Hypothalamus (tissue), 51 donors: ENCODE measurements at regions not wholly inside any gene's neighbourhood (a gene's known extent, or its start where the extent isn't known, plus 50 kb on each side); places are given as distances from the start of the nearest gene placed in this dataset.
A peak's percentile ranks its signal among the peaks of the same experiment; 100 is the strongest.
"Not testable (repeated sequence)": the region's sequence is repeated elsewhere in the genome, so short reads cannot be mapped to it uniquely, and the experiment has no call there.

Source experiments
- DNase-seq, 51 donors: peaks; one replicate each; lab custom pipeline; 2025; lab: John Stamatoyannopoulos, UW

DNA sequence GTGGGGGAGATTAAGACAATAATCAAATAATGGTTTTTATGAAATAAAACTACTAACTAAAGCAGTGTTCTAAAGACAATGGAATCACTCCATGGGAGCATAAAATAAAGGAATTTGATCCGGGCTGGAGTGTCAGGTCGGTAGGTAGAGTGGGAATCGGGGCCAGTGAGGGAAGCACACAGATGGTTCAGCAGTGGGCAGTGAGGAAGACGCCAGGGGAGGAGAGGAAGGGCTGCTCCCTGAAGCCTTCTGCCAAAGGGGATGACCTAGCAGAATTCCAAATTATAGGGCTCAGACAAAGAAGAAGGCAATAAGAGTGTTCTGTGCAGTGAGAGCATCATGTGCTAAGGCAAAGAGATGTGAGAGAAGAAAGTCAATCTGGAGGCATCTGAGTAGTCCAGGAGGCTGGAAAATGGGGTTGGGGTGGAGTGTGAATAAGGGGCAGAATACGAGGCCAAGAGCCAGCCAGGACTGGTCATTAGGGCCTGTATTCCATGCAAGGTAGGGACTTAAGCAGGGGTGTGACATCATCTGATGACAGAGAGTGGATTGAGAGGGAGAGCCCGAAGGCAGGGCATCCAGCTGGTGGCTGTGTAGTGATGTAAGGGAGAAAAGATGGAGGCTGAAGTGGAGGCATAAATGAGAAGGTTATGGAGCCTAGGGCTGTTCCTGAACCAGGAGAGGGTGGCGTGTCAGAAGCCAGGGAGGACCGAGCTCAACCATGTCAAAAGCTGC is 137.6 kb downstream of the COPRS start:
- DNase-seq, result no peak

DNA sequence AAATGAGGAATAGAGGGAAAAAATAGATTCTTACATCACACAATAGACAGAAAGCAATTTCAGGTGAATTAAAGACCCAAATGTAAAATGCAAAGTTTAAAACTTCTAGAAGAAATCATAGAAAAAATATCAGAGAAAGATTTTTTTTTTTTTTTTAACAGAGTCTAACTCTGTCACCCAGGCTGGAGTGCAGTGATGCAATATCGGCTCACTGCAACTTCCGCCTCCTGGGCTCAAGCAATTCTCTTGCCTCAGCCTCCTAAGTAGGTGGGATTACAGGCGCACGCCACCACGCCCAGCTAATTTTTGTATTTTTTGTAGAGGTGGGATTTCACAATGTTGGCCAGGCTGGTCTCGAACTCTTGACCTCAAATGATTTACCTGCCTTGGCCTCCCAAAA is 141.8 kb downstream of the COPRS start:
- not testable (repeated sequence) for DNase-seq

DNA sequence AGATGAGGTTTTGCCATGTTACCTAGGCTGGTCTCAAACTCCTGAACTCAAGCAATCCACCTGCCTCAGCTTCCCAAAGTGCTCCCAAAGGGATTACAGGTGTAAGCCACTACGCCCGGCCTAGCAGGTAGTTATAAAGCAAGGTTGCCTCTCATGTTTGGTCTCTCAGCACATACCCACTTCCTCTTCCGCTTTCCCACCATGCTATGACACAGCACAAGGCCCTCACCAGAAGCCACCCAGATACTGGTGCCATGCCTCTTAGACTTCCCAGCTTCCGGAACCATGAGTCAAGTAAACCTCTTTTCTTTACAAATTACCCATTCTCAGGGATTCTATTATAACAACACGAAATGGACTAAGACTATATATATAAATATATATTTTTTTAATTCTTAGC is 143.6 kb downstream of the COPRS start:
- DNase-seq, result no peak

DNA sequence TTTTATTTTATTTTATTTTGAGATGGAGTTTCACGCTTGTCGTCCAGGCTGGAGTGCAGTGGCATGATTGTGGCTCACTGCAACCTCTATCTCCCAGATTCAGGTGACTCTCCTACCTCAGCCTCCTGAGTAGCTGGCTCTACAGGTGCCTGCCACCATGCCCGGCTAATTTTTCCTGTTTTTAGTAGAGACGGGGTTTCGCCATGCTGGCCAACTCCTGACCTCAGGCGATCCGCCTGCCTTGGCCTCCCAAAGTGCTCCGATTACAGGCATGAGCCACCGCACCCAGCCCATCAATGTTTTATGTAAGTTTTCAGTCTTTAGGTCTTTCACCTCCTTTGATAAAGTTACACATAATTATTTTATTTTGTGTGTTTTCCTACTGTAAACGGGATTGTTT is 154.6 kb downstream of the COPRS start:
- DNase-seq, result no peak

DNA sequence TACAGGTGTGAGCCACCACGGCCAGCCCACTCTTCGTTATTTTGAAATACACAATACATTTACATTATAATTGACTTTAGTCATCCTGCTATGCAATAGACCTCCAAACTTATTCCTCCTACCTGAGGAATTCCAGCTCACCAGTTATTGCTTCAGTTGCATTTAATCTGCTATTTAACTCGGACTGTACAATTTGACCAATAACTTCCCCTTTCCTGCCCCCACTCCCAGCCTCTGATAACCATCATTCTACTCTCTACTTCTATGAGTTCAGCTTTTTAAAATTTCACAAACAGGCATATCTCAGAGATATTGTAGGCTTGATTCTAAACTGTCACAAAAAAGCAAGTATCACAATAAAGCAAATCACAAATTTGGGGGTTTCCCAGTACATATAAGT is 157.0 kb downstream of the COPRS start:
- DNase-seq, result no peak

DNA sequence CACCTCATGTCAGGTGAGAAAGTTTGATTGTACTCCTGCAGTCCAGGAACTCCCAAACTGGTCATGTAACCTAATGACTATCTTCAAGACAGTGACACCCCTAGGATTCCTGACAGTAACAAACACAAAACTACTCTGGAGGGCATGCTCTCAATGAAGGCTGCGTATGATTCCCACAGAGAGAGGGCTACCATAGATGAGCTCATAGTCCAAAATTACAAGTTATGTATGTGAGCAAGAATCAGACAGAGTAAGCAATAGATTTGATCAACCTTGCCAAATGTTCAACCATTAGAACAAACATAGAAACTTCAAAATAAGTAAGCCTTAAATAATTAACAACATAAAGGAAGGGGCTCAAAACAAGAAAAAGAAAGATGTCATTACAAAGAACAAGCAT is 158.1 kb downstream of the COPRS start:
- no peak for DNase-seq

DNA sequence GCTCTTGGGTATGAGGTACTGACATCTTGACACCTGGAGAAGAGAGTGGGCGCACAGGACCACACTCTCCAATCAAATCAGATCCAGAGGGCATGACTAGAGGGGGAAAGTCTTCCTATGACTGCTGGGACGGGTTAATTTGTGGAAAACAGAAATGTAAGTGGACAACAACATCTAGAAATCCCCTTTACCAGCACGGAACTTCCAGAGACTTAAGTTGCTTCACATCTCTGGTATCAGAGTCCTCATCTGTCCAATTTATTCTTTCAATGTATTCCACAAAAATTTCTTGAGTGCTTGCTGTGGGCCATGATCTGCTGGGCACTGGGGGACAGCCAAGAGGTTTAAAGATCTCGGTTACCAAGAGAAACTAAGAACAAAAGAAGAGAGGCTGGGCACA is 159.2 kb downstream of the COPRS start:
- no peak for DNase-seq

DNA sequence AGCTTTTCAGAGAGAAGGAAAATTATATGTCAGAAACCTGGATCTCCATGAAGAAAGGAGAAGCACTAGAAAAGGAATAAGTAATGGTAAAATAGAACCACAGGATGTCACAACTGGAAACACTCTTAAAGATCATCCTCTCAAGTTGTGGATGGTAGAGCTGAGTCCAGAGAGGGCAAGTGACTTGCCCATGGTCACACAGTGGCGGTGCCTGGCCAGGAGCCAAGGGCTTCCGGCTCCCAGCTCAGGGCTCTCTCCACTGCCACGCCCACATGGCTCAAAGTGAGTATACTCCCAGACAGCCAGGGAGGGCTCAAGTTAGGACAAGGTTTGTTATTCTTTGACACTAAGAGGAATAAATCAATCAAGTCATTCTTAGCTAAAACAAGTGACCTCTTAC is 159.8 kb downstream of the COPRS start:
- DNase-seq, result no peak

DNA sequence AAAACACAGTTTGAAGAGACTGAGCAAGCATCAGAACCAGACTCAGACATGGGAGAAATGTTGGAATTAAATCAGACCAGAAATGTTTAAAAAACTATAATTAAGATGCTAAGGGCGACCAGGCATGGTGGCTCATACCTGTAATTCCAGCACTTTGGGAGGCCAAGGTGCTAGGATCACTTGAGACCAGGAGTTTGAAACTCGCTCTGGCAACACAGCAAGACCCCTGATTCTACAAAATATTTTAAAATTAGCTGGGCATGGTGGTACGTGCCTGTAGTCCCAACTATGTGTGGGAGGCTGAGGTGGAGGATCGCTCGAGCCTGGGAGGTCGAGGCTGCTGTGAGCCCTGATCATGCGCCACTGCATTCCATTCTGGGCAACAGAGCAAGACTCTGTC is 160.3 kb downstream of the COPRS start:
- DNase-seq, result no peak

DNA sequence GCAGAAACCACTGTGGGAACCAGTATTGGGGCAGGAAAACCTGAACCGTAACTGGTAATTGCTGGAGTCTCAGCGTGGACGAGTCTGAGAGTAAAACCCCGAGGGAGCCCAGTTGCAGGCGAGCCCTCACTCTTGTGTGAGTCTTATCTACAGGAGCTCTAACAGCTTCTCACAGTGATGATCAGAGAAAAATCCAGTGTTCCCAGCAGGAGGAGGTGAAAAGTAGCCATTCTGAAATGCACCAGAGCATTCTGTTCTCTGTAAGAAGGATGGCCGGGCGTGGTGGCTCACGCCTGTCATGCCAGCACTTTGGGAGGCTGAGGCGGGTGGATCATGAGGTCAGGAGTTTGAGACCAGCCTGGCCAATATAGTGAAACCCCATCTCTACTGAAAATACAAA is 161.2 kb downstream of the COPRS start:
- DNase-seq, result no peak

DNA sequence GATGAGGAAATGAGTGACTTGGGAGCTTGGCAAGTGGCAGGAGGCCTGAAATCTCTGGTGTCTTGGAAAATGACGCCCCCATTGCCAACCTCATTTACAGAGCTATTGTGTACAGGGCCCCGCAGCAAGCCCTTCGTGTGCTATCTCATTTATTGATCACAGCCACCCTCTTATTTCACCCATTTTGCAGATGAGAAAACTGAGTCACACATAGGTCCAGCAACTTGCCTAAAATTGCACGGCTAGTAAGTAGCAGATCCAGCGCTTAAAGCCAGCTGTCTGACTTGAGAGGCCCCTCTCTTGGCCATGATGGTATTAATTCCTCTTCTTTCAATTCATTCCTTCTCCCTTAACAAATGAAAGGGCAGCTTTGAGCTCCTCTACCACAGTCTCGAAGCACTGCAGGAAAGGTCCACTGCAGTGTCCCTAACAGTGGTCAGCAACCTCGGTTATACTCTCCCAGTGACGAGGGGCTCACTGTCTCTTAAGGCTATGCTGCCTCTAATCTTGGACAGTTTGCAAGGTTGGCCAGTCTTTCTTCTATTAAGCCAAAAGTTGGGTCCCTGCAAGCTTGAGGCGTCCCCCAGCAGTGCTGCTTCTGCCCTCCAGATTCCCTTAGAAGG is 162.2 kb downstream of the COPRS start:
- DNase-seq, result no peak

DNA sequence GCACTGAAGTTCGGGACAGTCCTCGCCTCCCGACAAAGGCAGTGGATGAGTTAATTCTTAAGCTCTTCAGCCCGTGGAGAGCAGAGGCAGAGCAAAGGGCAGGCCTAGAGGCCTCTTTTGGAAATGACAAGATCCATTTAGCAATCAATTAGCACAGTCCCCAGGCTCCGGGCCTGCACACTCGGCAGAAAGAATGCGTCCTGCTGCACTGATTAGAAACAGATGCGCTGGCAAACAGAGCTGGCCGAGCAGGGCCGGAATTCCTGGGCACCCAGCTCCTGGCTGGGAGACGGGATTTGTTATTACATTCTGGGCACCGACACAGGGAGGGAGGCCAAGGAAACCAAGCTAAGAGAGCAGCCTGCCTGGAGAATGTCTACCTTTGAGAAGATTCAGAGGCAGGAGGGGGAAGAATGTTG is 162.9 kb downstream of the COPRS start:
- DNase-seq, result peak in 37 of 51 donors; percentile 2 to 69 (median 25)

DNA sequence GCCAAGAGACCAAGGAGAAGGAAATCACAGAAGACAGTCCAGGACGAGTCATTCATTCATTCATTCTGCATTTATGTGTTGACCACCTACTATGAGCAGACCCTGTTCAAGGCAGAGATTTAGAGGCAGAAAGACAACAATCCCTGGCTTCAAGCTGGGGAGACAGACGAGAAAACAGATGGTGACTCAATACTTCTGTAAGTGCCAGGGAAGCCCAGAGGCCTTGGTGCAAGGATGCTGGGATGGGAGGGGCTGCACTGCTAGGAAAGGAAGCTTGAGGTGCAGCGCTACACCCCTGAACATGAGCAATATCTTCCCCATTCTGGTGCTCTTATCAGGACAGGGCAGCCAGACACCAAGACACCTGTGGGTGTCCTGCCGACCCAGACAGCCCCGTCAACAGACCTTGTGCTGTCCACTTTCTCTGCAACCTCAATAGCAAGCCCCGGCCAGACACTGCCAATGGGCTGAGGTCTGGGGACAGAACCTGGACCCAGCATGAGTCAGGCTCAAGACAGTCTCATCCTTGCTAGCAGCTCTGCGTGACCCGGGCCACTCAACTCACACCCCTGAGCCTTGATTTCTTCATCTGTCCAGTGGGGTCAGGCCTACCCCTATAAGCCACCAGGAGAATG is 163.5 kb downstream of the COPRS start:
- DNase-seq, result no peak

DNA sequence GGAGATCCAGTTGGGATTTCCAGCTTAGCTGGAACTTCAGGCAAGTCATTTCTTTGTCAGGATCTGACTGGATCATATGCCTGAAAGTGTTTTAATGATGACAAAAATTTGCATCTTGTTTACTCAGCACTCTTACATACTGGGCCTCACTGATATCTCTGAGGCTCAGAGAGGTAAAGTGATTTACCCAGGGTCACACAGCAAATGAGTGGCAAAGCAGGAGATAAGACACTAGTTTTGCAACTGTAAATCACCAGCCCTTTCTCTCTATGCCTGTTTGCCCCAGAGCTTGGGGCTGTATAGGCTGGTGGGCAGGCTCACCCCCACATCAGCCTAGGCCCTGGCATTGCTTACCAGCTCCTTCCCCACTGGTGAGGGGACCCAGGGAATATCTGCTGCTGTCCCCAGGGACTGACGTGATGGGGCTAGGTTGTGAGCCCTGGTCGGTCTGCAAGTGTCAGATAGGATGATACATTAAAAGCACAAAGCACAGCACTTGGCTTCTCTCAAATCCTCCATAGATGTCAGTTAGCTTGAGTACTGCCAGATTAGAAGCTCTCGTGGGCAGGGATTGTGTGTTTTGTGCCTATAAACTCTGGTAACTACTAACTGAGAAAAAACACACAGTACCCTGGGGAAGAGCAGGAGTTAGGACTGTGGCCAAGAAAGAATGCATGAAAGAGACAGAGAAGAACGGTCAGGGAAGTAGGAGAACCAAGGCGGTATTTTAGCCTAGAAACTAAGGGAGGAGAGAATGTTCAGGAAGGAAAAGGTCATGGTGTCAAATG is 165.4 kb downstream of the COPRS start:
- DNase-seq, result no peak

DNA sequence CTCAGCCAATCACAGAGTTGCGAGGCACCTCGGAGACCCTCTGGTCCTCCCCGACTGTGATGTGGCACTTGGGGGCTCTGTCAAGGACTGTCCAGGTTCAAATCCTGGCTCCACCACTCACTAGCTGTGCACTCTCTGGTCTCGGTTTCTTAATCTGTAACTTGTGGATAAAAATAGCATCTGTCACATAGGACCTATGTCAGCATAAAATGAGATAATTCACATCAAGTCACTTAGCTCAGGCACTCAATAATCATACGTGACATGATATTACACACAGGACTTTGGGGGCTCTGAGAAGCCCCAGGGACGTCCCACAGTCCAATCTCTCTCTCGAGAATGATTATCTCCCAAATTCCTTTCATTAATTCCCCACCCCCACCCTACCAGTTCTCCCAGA is 166.4 kb downstream of the COPRS start:
- DNase-seq, result no peak

DNA sequence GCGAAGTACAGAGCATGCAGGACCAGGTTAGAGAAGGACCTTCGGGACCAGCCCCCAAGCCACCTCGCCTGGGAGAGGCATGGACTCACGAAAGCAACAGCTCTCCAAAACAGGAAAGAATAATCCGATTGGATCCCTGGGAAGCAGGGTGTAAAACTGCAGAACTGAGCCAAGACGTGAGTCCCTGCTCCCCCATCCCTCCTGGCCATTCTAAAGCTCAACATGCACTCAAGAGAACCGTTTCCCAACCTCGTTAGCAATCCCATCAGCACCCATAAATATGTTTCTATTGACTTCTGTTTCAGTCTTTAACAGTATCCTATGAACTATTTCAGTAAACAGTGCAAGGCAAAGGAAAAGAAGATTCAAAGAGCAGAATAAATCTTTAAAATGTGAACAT is 167.0 kb downstream of the COPRS start:
- no peak for DNase-seq

DNA sequence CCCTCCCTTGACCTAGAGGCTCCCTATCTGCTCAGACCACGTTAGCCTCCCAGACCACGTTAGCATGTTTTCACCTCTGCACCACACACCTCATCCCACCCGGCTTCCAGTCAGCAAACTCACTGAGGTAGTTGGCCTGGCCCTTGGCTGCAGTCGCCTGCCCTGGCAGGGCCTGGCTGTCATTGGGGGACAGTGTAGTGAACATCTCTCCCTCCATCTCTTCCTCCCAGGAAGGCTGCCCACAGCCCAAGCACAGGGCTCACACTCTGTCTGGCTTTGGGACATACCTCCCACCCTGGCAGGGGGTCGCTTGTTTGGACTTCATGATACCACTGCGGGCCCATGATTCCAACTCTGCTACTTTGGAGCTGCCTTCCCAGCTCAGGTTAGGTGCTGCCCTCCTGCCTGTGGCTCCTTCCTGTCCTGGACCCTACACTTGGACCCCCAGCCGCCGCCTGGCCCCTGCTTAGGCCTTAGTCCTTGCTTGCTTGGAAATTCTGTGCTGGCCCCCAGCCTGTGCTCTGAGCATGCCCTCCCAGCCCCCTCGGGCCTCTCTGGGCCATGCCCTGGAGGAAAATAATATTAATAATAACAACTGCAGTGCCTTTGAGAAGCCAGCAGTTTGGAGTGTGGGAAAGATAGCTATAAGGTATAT is 167.7 kb downstream of the COPRS start:
- no peak for DNase-seq

DNA sequence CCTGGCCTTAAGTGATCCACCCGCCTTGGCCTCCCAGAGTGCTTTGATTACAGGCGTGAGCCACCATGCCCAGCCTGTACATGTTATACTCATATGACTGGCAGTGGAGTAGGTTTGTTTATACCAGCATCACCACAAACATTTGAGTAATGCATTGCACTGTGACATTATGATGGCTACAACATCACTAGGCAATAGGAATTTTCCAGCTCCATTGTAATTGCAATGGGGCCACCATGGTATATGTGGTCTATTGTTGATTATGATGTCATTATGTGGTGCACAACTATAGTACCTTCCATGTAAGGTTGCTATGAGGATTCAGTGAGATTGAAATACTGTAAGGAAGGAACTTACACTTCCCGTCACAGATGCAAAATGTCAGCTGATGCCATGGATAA is 168.9 kb downstream of the COPRS start:
- no peak for DNase-seq

DNA sequence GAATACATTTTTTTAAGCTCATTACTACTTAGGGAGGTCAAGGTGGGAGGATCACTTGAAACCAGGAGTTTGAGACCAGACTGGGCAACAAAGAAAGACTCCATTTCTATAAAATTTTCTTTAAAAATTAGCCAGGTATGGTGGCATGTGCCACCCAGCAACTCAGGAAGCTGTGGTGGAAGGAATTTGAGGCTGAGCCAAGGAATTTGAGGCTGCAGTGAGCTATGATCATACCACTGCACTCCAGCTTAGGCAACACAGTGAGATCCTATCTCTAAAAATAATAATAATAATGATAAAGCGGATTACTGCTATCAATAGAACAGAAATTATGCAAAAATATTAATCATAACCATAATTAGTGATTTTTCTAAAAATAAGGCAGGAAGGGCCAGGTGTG is 170.3 kb downstream of the COPRS start:
- DNase-seq, result no peak

DNA sequence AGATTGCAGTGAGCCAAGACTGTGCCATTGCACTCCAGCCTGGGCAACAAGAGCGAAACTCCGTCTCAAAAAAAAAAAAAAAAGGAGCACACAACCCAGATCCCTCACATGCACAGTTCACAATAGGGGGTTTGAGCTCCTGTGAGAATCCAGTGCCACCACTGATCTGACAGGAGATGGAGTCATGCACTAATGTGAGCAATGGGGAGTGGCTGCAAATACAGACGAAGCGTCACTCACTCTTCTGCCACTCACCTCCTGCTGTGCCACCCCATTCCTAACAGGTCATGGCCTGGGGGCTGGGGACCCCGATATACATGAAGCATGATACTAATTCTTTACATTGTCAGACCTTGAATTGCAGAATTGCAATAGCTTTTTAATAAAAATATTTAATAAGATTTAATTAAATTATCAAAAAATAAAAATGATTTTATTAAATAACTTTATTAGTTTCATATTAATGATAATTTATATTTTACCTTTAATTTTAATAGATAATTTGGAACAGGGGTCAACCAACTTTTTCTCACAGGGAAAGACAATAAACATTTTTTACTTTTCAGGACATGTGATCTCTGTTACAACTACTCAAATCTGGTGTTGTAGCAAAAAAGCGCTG is 171.4 kb downstream of the COPRS start:
- no peak for DNase-seq
